ENCODE measurements at regions not wholly inside any gene's neighbourhood (a gene's known extent, or its start where the extent isn't known, plus 50 kb on each side); places are given as distances from the start of the nearest gene placed in this dataset.
"Not testable (repeated sequence)": the region's sequence is repeated elsewhere in the genome, so short reads cannot be mapped to it uniquely, and the experiment has no call there.

- DNase-seq (ENCODE audit: low spot score): no peak
Observed at GRCh38 chr16:54985156-54985555, 54.5 kb downstream of the IRX5 start.

DNA sequence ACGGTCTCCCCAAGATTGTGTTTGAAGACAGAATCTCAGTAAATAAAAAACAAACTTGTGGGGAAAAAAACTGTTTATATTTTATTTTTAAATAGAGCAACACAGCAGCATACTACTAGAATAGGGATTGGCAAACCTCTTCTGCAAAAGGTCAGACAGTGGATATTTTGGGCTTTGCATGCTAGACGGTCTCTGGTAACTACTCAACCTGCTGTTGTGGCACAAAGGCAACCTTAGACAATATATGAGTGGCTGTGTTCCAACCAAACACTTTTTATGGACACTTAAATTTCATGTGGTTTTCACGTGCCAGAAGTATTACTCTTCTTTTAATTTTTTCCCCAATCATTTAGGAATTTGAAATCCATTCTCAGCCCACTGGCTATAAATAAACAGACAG, 55.0 kb downstream of the IRX5 start:
- DNase-seq (ENCODE audit: low spot score): no peak

DNA sequence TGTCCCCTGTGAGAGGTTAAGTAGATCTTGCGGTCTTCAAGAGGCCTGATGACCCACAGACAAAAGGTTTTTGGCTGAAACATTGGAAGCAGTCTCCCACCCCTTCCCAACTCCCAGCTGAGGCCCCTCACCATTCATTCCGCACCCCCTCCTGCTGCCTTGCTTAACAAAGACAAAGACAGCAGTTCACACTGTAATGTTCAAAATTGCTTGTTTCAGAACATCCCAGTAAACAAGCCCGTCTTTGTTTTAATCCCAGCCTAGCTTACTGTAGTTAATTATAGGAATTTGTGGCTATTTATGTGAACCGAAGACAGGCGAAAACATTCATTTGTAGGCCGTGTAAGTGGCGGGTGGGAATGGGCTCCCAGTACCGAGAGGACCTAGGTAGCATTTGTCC, 55.7 kb downstream of the IRX5 start:
- DNase-seq (ENCODE audit: low spot score): no peak

DNA sequence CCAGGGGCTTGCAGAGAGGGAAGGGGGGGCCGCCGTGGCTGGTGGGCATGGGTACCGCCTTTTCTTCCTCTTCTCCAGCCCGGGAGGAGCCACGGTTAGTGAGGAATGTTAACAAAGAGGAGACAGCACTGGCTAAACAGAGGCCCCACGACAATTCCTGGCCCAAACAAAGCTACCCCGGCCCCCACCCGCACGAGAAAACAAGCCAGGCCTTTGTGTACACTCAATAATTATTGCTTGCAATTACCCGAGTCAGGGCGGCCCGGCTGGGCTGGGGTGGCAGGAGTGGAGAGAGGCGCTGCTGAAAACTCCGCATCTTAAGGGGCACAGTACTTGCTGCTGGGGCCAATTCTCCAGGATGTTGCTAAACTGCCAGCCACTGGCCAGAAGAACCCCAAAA, 56.4 kb downstream of the IRX5 start:
- no peak for DNase-seq (ENCODE audit: low spot score)

DNA sequence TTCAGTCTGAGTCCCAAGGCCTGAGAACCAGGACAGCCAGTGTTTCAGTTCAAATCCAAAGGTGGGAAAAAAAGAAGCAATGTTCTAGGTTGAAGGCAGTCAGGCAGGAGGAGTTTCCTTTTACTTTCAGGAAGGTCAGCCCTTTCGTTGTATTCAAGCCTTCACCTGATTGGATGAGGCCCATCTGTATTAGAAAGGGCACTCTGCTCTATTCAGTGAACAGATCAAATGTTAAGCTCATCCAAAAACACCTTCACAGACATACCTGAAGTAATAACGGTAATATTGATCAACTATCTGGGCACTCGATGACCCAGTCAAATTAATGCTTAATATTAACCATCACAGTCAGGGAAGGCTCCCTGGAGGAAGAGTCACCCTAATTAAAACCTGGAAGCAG, 60.9 kb downstream of the IRX5 start:
- no peak for DNase-seq (ENCODE audit: low spot score)

DNA sequence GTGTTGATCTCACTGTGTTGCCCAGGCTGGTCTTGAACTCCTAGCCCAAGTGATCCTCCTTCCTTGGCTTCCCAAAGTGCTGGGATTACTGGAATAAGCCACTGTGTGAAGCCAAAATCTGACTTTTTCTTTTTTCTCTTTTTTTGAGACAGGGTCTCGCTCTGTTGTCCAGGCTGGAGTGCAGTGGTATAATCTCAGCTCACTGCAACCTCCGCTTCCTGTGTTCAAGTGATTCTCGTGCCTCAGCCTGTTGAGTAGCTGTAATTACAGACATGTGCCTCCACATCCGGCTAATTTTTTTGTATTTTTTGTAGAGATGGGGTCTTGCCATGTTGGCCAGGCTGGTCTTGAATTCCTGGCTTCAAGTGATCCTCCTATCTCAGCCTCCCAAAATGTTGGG, 61.3 kb downstream of the IRX5 start:
- not testable (repeated sequence) for DNase-seq (ENCODE audit: low spot score)

DNA sequence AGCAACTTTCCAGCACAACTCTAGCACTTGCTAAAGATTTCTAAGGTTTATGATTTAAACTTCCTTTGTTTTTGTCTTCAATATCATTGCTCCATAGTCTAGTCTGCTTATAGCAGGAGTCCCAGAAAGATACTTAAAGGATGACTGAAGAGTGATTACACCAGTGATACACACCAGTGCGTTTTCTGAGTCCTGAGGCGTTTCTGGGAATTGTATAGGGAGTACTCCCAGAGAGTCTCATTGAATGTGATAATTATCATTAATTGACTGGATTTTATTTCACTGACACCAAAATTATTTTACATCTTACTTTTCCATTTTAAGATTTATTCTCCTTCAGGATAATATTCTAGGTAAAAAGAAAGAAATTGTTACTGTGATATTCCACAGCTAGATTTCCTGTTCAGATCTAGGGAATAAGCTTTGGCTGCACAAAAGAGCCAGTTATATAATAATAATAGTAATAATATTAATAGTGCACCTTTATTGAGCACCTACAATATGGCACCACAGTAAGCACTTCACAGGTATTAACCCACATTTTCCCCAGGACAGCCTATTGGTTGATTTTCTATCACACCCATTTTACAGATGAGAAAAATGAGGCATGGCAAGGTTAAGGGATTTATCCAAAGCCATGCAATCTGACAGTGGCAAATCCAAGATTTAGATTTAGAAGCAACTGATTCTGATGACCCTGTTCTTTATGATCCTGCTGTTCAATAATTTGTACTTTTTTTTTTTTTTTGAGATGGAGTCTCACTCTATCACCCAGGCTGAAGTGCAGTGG, 62.6 kb downstream of the IRX5 start:
- no peak for DNase-seq (ENCODE audit: low spot score)

GRCh38 chr16:54996186-54996585, 65.5 kb downstream of the IRX5 start:
- DNase-seq (ENCODE audit: low spot score): no peak

GRCh38 chr16:54998834-54999233, 68.2 kb downstream of the IRX5 start:
- DNase-seq (ENCODE audit: low spot score): no peak

DNA sequence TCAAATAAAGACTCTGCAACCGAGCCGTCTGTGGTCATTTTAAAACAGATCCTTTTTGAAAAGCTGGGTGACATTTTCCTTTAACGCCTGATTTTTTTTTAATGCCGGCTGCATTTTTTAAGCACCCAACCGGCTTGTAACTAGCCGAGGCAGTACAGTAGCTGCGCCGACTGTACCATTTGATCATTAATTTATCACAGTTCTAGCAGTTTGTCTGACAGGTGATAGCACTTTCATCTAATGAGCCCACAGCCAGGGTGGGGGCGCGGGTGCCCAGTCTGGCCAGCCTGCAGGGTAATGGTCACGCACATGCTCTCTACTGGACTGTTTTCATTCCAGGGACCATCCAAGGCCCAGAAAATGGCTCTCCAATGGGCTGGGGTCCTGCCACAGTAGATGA, 68.8 kb downstream of the IRX5 start:
- DNase-seq (ENCODE audit: low spot score): no peak

DNA sequence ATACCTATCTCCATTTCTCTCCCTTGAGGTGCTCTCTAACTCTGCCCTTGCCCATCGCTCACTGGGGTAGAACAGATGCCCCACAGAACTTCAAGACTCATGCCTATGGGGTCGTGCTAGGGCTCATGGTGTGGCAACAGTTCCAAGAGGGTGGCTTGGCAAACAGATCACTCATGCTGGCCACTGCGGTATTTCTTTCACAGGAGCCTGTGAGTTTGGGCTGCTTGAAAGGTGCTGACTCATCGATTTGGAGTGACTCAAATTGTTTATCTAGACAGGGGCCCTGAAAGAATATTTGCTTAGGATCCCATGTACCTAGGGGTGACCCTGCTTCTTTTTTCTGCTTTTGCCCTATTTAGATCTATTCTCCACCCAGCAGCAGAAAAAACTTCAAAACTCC, 69.9 kb downstream of the IRX5 start:
- DNase-seq (ENCODE audit: low spot score): no peak

DNA sequence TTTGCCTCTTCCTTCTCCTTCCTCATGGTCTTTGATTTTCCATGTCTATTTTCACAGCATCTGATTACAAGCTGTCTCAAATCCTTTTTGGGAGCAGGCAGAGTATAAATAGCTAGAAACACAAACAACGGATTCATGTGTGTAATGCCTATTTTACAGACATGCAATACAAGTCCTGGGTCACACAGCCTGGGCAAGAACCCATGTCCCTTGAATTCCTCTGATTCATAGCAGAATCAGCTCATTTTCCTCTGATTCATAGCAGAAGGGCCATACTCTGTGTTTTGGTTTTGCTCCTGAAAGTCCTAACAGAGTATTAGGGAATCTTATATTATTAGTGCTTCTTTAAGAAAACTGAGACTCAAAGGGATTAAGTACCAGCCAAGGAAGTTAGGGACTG, 71.3 kb downstream of the IRX5 start:
- DNase-seq (ENCODE audit: low spot score): no peak

DNA sequence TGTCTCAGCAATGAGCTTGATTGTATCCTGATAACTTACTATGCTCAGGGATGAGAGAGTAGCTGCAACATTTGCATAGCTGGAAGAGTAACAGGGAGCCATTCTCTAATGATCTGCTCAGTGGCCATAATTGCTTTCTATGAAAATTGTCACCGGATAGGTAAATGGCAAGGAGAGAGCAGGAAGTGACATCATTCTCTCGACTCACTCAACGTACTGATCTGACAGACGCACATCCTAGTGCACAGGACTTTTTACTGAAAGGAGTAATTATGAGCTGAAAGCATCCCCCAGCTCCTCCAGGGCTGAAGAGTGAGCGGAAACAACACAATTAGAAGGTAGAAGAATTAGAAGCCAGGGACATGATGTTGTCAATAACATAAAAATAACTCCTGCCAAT, 71.8 kb downstream of the IRX5 start:
- DNase-seq (ENCODE audit: low spot score): no peak

GRCh38 chr16:55003306-55003705, 72.6 kb downstream of the IRX5 start:
- no peak for DNase-seq (ENCODE audit: low spot score)

DNA sequence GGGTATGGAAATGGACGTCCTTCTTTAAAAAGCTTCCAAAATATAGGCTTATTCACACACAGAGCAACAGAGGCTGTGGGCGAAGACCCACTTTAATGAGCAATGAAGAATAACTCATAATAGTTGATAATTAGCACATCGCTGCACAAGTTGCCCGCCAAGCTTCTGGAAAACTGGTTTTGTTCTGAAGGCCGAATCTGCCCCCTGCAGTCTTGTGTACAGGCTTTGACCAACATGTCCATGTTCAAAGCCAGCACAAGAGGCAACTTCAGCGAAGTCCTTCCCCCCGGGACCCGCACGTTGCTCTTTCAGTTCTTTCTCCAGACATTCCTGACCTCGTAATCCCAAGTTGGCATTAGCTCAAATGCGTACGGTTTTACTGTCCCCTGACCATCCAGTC, 73.3 kb downstream of the IRX5 start:
- no peak for DNase-seq (ENCODE audit: low spot score)

DNA sequence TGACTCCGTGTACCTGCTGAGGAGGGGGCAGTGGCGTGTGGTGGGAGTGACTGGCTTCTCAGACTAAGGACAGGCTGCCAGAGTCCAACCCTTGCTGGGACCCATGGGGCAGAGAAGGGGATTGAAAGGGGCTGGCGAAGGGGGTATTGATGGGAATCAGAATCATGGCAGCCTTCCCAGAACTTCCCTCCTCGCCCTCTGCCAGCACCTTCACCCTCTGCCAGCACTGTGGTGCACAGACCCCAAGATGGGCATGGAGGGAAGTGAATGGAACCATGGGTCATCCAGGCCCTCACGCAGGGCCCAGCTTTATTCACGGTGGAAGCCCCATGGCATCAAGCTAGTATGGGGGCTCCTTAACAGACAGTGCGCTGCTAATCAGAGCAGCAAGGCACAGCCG, 76.8 kb downstream of the IRX5 start:
- DNase-seq (ENCODE audit: low spot score): no peak

GRCh38 chr16:55008836-55009510, 78.3 kb downstream of the IRX5 start:
- no peak for DNase-seq (ENCODE audit: low spot score)

- no peak for DNase-seq (ENCODE audit: low spot score)
Observed at GRCh38 chr16:55009581-55009980, 78.9 kb downstream of the IRX5 start.

DNA sequence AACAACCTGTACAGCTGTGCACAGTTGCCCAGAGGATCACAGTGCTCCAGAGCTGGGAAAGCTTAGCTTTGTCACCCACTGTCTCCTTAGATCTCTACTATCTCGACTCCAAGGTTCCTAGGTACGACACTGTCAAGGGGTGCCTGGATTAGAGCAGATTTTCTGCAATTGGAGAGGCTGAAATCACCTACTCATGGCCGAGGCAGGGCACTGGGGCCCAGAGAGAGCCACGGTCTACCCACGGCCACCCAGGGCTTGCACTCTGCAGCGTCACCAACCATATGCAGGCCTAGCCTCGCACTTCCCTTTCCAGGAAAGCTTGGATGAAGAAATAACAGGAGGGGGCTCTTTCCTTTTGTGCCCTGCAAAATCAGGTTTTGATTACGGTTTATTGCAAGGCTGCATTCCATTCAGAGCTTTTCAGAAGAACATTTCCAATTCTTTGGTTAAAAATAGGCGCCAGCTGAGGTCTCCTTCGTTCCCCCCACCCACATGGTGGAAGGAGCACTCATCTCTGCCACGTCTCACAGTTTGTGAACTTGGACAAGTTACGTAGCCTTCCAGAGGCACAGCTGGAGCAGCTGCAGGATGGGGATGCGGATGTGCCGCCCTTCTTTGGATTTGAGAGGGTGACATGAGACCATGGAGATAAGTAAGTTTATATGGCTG, 80.0 kb downstream of the IRX5 start:
- no peak for DNase-seq (ENCODE audit: low spot score)

DNA sequence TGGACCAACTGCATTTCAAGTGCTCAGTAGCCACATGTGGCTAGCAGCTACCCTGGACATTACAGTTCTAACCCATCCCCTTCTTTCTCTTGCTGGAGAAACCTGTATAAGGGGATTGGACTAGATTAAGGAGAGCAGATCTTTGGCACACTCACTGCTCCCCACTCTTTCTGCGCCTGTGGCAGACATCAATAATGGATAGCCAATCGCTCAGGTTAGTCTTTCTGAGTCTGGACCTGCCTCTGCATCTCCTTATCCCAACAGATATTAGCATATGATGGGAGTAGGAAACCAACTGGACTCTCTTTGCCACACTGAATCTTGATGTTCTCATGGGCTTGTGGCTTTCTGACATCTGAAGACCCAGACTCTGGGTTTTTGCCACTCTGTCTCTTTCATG, 81.7 kb downstream of the IRX5 start:
- no peak for DNase-seq (ENCODE audit: low spot score)

DNA sequence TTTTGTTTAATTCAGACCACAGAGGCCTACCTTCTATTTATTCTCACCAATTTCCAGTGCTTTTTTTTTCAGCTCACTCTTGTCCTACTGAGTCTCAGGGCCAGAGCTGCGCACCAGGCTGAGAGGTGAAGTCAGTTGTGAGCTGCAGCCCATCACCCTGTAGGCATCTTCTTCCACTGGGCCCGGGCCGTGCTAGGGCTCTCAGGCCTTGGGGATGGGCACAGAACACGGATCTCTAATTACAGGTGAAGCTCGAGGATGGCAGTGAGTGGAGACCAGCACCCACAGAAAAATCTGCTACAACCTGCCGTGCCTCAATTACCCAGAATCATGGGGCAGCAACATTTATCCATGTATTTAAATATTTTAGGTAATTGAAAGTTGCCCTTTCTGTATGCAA, 82.1 kb downstream of the IRX5 start:
- DNase-seq (ENCODE audit: low spot score): no peak

GRCh38 chr16:55014022-55014421, 83.4 kb downstream of the IRX5 start:
- DNase-seq (ENCODE audit: low spot score): no peak

Measured in mucosa of gallbladder (tissue), 1 donor.